Gastrocnemius medialis (tissue), 4 donors: ENCODE measurements at regions not wholly inside any gene's neighbourhood (a gene's known extent, or its start where the extent isn't known, plus 50 kb on each side); places are given as distances from the start of the nearest gene placed in this dataset.

ENCODE experiments used
- ATAC-seq, 2 donors: fragments of 150-250 bp; one replicate each; pipeline ENCODE4 v1.9.1; 2016
- DNase-seq, 2 donors: peaks; one replicate each; pipeline ENCODE4 v3.0.0-alpha.2; 2019
- H3K27ac ChIP-seq, 4 donors: fragments of 200-600 bp; sonication (generic); 1 replicate in 1 of 4; 2 replicates in 3 of 4; pipeline ENCODE4 v1.5.1; 2016 to 2018; ENCODE audit warnings: mild to moderate bottlenecking in 2 of 4, moderate library complexity in 1 of 4
- H3K27me3 ChIP-seq, 3 donors: fragments of 200-600 bp; sonication (generic) in 2 of 3; 1 replicate in 1 of 3; 2 replicates in 2 of 3; pipeline versions ENCODE4 v1.5.1 to v1.6.0; 2016 to 2019; ENCODE audit warnings: mild to moderate bottlenecking in 1 of 3, moderate library complexity in 1 of 3
- H3K36me3 ChIP-seq, 2 donors: fragments of 200-600 bp; sonication (generic) in 1 of 2; one replicate each; pipeline ENCODE4 v1.5.1; 2017 to 2018
- H3K4me1 ChIP-seq, 2 donors: fragments of 200-600 bp; sonication (generic) in 1 of 2; one replicate each; pipeline ENCODE4 v1.5.1; 2016 to 2017; ENCODE audit warnings: mild to moderate bottlenecking in 2 of 2
- H3K4me3 ChIP-seq, 4 donors: fragments of 200-600 bp; sonication (generic) in 3 of 4; 1 replicate in 1 of 4; 2 replicates in 3 of 4; pipeline ENCODE4 v1.5.1; 2016 to 2019; ENCODE audit warnings: mild to moderate bottlenecking in 2 of 4
- H3K9me3 ChIP-seq, 3 donors: fragments of 200-600 bp; sonication (generic) in 2 of 3; 1 replicate in 1 of 3; 2 replicates in 2 of 3; pipeline ENCODE4 v1.5.1; 2016 to 2019
- CTCF ChIP-seq, 5 experiments: fragments of 450-650 bp in 3 of 5; fragments of 200-600 bp in 2 of 5; sonication (generic) in 2 of 5; IDR thresholded peaks in 4 of 5; conservative IDR thresholded peaks in 1 of 5; 1 replicate in 4 of 5; 2 replicates in 1 of 5; pipeline ENCODE4 v1.5.1; 2016 to 2019; ENCODE audit warnings: antibody characterized with exemption in 5 of 5, mild to moderate bottlenecking in 3 of 5, moderate library complexity in 3 of 5
- POLR2A ChIP-seq, 2 donors: fragments of 450-650 bp; IDR thresholded peaks; one replicate each; pipeline ENCODE4 v1.6.1; 2017; ENCODE audit warnings: antibody characterized with exemption in 2 of 2, mild to moderate bottlenecking in 2 of 2, moderate library complexity in 2 of 2
- in situ Hi-C, 4 donors: fragments of 200-750 bp; cut with MboI; loops; one replicate each; pipeline versions ENCODE4 v1.15.0 to v1.8.0; 2017; ENCODE audit warnings: low sequenced_read_pairs in 4 of 4
- intact Hi-C: fragments of 100-400 bp; cut with DNase I; formaldehyde crosslinking; loops from one replicate; pipeline ENCODE4 v1.15.1; 2023; ENCODE audit warnings: low total_unique reads

GRCh38 chr6:148238713-148239112, 103.9 kb upstream of the SASH1 start:
- in situ Hi-C loops (no loop called here), intact Hi-C loops (no loop called here)
- no peaks in the 10 kb centered on the region for H3K9me3 ChIP-seq
- TF ChIP-seq POLR2A (IDR thresholded peaks at IDR 0.05), result no peak
- TF ChIP-seq CTCF (IDR thresholded peaks at IDR 0.05 in 4 of 5, conservative IDR thresholded peaks at IDR 0.05 in 1 of 5), result no peak
- no peaks in the 10 kb centered on the region for H3K36me3 ChIP-seq
- H3K4me3 ChIP-seq, result no peak overlapping the region
- ATAC-seq (no peak), DNase-seq (no peak)
- H3K27me3 ChIP-seq, result no peaks in the 10 kb centered on the region
- H3K4me1 ChIP-seq, result peaks cover 0 to 14% of the 10 kb centered on the region in 2 donors
- no peak overlapping the region for H3K27ac ChIP-seq

GRCh38 chr6:148239215-148239614, 103.4 kb upstream of the SASH1 start:
- Histone ChIP-seq H3K9me3 (no peaks in the 10 kb centered on the region), H3K27ac (no peak overlapping the region), H3K36me3 (no peaks in the 10 kb centered on the region), H3K27me3 (no peaks in the 10 kb centered on the region), H3K4me3 (no peak overlapping the region), H3K4me1 (peaks cover under 1 to 19% of the 10 kb centered on the region in 2 donors)
- in situ Hi-C loops (no loop called here), intact Hi-C loops (no loop called here)
- DNase-seq (no peak), ATAC-seq (no peak)
- TF ChIP-seq CTCF (IDR thresholded peaks at IDR 0.05 in 4 of 5, conservative IDR thresholded peaks at IDR 0.05 in 1 of 5), result no peak
- no peak for TF ChIP-seq POLR2A (IDR thresholded peaks at IDR 0.05)

- intact Hi-C loops (loop anchor here (5.0 kb wide), 1 partner anchor 48 kb away; no protein-coding TSS in a partner anchor), in situ Hi-C loops (no loop called here)
- no peak overlapping the region for H3K4me3 ChIP-seq
- TF ChIP-seq POLR2A (IDR thresholded peaks at IDR 0.05) (no peak), CTCF (IDR thresholded peaks at IDR 0.05 in 4 of 5, conservative IDR thresholded peaks at IDR 0.05 in 1 of 5) (no peak)
- H3K4me1 ChIP-seq, result peaks cover 8 to 27% of the 10 kb centered on the region in 2 donors
- DNase-seq (no peak), ATAC-seq (no peak)
- peak overlapping the region; percentile 23 to 53 (median 34) for H3K27ac ChIP-seq
- no peaks in the 10 kb centered on the region for H3K9me3 ChIP-seq
- H3K27me3 ChIP-seq, result no peaks in the 10 kb centered on the region
- H3K36me3 ChIP-seq, result no peaks in the 10 kb centered on the region
Observed at GRCh38 chr6:148239801-148240460, 102.7 kb upstream of the SASH1 start.

- H3K9me3 ChIP-seq, result no peaks in the 10 kb centered on the region
- H3K36me3 ChIP-seq, result no peaks in the 10 kb centered on the region
- ATAC-seq, result no peak
- in situ Hi-C loops, result no loop called here
- no peak for DNase-seq
- peaks cover 13 to 32% of the 10 kb centered on the region in 2 donors for H3K4me1 ChIP-seq
- H3K27me3 ChIP-seq, result no peaks in the 10 kb centered on the region
- TF ChIP-seq CTCF (IDR thresholded peaks at IDR 0.05 in 4 of 5, conservative IDR thresholded peaks at IDR 0.05 in 1 of 5) (no peak), POLR2A (IDR thresholded peaks at IDR 0.05) (no peak)
- intact Hi-C loops, result loop anchor here (5.0 kb wide), 1 partner anchor 48 kb away; no protein-coding TSS in a partner anchor
- no peak overlapping the region for H3K4me3 ChIP-seq
- peak overlapping the region; percentile 23 to 53 (median 34) for H3K27ac ChIP-seq
Observed at GRCh38 chr6:148240461-148240840, 102.2 kb upstream of the SASH1 start.
